ENCODE measurements at regions not wholly inside any gene's neighbourhood (a gene's known extent, or its start where the extent isn't known, plus 50 kb on each side); places are given as distances from the start of the nearest gene placed in this dataset.

- Histone ChIP-seq H3F3A (replicated peaks; ENCODE audit: insufficient read depth) (no peaks in the 10 kb centered on the region), H3K9me2 (no peaks in the 10 kb centered on the region), H3K27ac (ENCODE audit: low read depth in 2 of 2, low read length in 1 of 2) (no peak overlapping the region), H2AFZ (ENCODE audit: low read depth) (no peak overlapping the region), H3K27me3 (ENCODE audit: insufficient read depth) (no peaks in the 10 kb centered on the region; the same call in 1 of the 2 replicates), H3K9ac (no peak overlapping the region), H3K9me3 (no peaks in the 10 kb centered on the region), H3K4me3 (ENCODE audit: low read depth in 2 of 2, low read length in 1 of 2) (no peak overlapping the region), H3K79me2 (ENCODE audit: insufficient read depth) (no peaks in the 10 kb centered on the region), H3K4me1 (ENCODE audit: control insufficient read depth in 1 of 2, insufficient read depth in 2 of 2, low read depth in 1 of 2, low read length in 1 of 2) (peaks cover 0 to 12% of the 10 kb centered on the region in 2 experiments; a peak in 1 of 4 replicates), H3K4me2 (no peak overlapping the region), H4K20me1 (ENCODE audit: insufficient read depth) (no peaks in the 10 kb centered on the region), H3K36me3 (replicated peaks in 1 of 2; ENCODE audit: control insufficient read depth in 1 of 2, insufficient read depth in 2 of 2, low read length in 1 of 2) (no peaks in the 10 kb centered on the region)
- whole genome bisulfite sequencing (ENCODE audit: low lambda C conversion rate) = 21% methylated on average over 4 of the region's 7 CpGs
- DNase-seq = no peak
- CTCF ChIA-PET = interaction anchor here (1.2 to 1.5 kb wide), 2 partner anchors 11 to 13 kb away, joined by 4 read pairs; no protein-coding TSS in a partner anchor
- POLR2A ChIA-PET = no interaction called here
- TF ChIP-seq SIN3A (IDR thresholded peaks at IDR 0.05; ENCODE audit: borderline replicate concordance, low read depth, low read length) (no peak), FOXJ3 (CRISPR knock-in tag; IDR thresholded peaks at IDR 0.05) (no peak), RXRA (IDR thresholded peaks at IDR 0.05; ENCODE audit: borderline replicate concordance, low read depth) (no peak), NFIC (IDR thresholded peaks at IDR 0.05; ENCODE audit: borderline replicate concordance) (no peak), RCOR1 (IDR thresholded peaks at IDR 0.05; ENCODE audit: low read length) (no peak), YY1 (IDR thresholded peaks at IDR 0.05; ENCODE audit: low read depth) (no peak), CTCF (IDR thresholded peaks at IDR 0.05) (no peak), POLR2AphosphoS5 (IDR thresholded peaks at IDR 0.05; ENCODE audit: low read depth, low read length) (no peak), IRF3 (IDR thresholded peaks at IDR 0.05; ENCODE audit: low read depth, low read length) (no peak), ZBTB33 (IDR thresholded peaks at IDR 0.05; ENCODE audit: borderline replicate concordance, low read depth) (no peak), USF1 (IDR thresholded peaks at IDR 0.05; ENCODE audit: borderline replicate concordance, low read depth) (no peak), EZH2phosphoT487 (IDR thresholded peaks at IDR 0.05; ENCODE audit: borderline replicate concordance, low read depth) (no peak), RAD21 (IDR thresholded peaks at IDR 0.05; ENCODE audit: low read length) (no peak), ELF1 (IDR thresholded peaks at IDR 0.05) (no peak), MXI1 (IDR thresholded peaks at IDR 0.05; ENCODE audit: low read depth, low read length) (no peak), SMC3 (IDR thresholded peaks at IDR 0.05; ENCODE audit: low read depth, low read length) (no peak)
Observed at GRCh38 chr10:71126432-71126831, 85.9 kb upstream of the UNC5B start.
